Hematopoietic multipotent progenitor cell treated with erythropoietin and hydrocortisone succinate and interleukin-3 and kit ligand, for 4 days (in vitro differentiated cells): ENCODE measurements at regions not wholly inside any gene's neighbourhood (a gene's known extent, or its start where the extent isn't known, plus 50 kb on each side); places are given as distances from the start of the nearest gene placed in this dataset.

ENCODE experiments used
- DNase-seq: peaks from one replicate; pipeline ENCODE4 v3.0.0-alpha.2; 2015

DNA sequence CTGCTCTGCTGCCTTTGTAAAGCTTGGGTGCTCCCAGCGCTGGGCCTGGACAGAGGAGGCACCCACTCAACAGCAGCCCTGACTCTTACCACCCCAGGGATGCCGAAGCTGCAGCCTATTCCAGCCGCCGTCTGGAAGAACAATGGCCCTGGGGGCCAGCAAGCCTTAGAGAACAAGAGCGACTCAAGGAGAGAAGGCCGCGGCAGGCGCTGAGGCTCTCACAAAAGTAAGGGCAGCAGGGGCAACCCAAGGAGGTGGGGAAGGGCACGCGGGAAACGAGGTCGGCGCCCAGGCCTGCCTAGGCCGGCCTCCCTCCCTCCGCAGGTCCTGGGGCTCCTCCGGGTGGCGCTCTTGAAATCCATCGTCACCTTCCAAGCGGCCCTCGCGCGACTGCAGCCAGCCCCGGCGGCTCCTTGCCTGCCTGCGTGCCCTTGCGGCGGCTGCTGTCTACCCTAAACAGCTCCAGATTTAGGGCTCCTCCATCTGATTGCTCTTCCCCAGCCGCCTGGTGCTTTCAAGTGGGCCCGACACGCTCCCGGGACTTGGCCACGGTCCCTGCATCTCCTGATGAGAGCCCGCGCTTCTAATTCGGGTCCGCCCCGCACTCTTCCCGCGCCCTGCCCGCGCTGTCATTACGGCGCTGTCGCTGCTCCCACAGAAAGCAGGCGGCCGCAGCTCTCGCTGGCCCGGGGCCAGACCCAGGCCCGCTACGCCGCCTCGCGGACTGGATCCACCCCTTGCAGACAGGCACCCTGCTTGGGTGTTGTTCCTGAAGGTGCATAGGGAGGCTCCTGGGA is 213.3 kb downstream of the SEMA6A start:
- DNase-seq = no peak

- no peak for DNase-seq
These were observed 214.4 kb downstream of the SEMA6A start for GRCh38 chr5:116360008-116360853.

DNA sequence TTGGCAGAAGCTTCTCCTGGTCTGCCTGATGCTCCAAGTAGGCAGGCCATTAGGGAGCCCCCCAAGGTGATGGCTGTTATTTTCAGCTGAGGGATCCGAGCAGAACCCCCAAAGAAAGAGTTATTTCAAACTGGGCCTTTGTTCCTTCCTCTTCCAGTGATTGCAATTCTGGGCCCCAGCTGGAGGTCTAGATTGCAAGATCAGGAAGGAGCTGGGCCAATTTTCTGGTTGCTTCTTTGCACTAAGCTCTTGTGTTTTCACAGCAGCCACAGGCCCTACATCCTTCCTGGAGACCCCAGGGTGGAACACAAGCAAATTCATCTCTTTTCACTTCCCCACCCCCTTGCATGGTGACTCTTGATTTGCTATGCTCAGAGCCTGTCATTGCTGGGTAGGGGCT is 215.0 kb downstream of the SEMA6A start:
- DNase-seq = peak; percentile 68

- peak; percentile 85 for DNase-seq
These were observed 215.7 kb downstream of the SEMA6A start for GRCh38 chr5:116358911-116359418.

DNA sequence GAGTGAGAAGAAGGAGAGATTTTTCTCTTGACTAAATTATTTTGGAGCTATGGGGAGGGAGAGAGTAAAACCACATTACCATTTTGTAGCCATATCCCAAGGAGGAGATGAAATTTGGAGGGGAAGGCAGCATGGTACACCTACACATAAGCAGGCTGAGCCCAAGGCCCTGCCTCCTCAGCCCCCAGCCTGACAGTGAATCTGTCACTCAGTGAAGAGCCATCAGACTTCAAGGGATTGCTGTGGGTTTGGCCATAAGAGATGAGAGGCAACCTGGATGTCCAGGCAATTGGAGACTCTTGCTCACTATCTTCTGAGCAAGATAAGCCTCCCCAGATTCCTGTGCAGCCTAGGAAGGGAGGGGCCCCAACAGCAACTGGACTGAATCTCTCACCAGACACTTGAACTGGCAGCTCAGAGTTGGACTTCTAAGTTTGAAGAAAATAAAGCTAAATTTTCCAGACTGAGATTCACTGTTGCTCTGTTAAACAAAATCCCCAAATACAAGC is 216.6 kb downstream of the SEMA6A start:
- no peak for DNase-seq

GRCh38 chr5:116355819-116356601 is 218.6 kb downstream of the SEMA6A start:
- DNase-seq = no peak

GRCh38 chr5:116354699-116355098 is 219.9 kb downstream of the SEMA6A start:
- no peak for DNase-seq

DNA sequence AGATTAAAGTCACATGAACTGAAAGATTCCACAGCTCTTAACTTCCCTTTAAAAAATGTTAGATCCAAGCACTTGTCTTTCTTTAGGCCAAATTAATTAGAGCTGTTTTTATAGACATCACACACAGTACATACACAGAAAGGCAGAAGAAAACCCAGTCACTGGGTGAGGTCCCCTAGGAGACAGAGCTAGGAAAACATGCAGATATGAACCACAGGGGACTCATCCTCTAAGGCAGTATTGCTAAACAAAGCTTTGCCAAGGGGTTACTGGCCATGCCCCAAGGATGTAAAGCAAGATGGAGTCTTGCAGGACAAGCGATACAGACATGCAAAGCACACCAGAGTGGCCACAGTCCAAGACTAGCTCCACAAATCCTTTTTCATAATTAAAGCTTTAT is 227.0 kb downstream of the SEMA6A start:
- no peak for DNase-seq

DNA sequence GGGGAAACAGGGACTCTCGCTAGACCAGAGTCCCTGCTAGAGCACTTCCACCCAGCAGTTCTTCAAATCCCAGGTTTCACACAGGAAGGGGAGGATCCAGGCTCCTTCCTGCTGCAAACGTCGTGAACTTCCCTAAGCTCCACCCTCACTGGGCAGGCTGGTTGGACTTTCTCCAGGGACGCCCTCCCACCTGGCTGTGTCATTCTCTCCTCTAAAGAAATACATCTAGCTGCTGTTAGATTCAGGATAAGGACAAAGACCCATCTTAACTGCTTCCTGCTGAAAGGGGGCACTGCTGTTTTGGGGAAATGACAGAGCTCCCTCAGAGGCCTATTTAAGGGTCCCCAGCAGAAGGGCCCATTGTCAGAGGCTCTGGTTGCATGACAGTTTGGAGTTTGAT is 230.7 kb downstream of the SEMA6A start:
- DNase-seq = no peak
